GM19043 (cell line): ENCODE measurements at regions not wholly inside any gene's neighbourhood (a gene's known extent, or its start where the extent isn't known, plus 50 kb on each side); places are given as distances from the start of the nearest gene placed in this dataset.
"Not testable (repeated sequence)": the region's sequence is repeated elsewhere in the genome, so short reads cannot be mapped to it uniquely, and the experiment has no call there.

ENCODE experiments used
- ATAC-seq: cut with Tn5 transposase; IDR thresholded peaks from one replicate; pipeline ENCODE4 v1.9.1; 2021; ENCODE audit warnings: low read depth; ENCODE audit not compliant: unreplicated experiment

- no peak for ATAC-seq
Measured at GRCh38 chr3:104906001-104906639, 460.6 kb upstream of the ALCAM start.

- no peak for ATAC-seq
Measured at GRCh38 chr3:104907507-104907906, 459.2 kb upstream of the ALCAM start.

- no peak for ATAC-seq
Measured at GRCh38 chr3:104908761-104909160, 457.9 kb upstream of the ALCAM start.

GRCh38 chr3:104909198-104909597 lies 457.5 kb upstream of the ALCAM start:
- ATAC-seq, result no peak

GRCh38 chr3:104909721-104910120 lies 457.0 kb upstream of the ALCAM start:
- ATAC-seq, result no peak

- ATAC-seq, result no peak
Measured at GRCh38 chr3:104911376-104911775, 455.3 kb upstream of the ALCAM start.

- ATAC-seq, result no peak
Measured at GRCh38 chr3:104916971-104917370, 449.7 kb upstream of the ALCAM start.

- no peak for ATAC-seq
Measured at GRCh38 chr3:104920512-104920911, 446.2 kb upstream of the ALCAM start.

GRCh38 chr3:104933972-104934371 lies 432.7 kb upstream of the ALCAM start:
- no peak for ATAC-seq

- no peak for ATAC-seq
Measured at GRCh38 chr3:104935613-104936012, 431.1 kb upstream of the ALCAM start.

GRCh38 chr3:104939196-104939595 lies 427.5 kb upstream of the ALCAM start:
- no peak for ATAC-seq

GRCh38 chr3:104941785-104942184 lies 424.9 kb upstream of the ALCAM start:
- no peak for ATAC-seq

- ATAC-seq, result no peak
Measured at GRCh38 chr3:104943974-104944373, 422.7 kb upstream of the ALCAM start.

- ATAC-seq, result no peak
Measured at GRCh38 chr3:104947943-104948342, 418.8 kb upstream of the ALCAM start.

- not testable (repeated sequence) for ATAC-seq
Measured at GRCh38 chr3:104949810-104950209, 416.9 kb upstream of the ALCAM start.

GRCh38 chr3:104951426-104951825 lies 415.3 kb upstream of the ALCAM start:
- no peak for ATAC-seq

- no peak for ATAC-seq
Measured at GRCh38 chr3:104952146-104952972, 414.4 kb upstream of the ALCAM start.

GRCh38 chr3:104956620-104957345 lies 409.9 kb upstream of the ALCAM start:
- ATAC-seq, result no peak

GRCh38 chr3:104960579-104960978 lies 406.1 kb upstream of the ALCAM start:
- no peak for ATAC-seq

- no peak for ATAC-seq
Measured at GRCh38 chr3:104961851-104962250, 404.9 kb upstream of the ALCAM start.

GRCh38 chr3:104974316-104974715 lies 392.4 kb upstream of the ALCAM start:
- ATAC-seq, result no peak
